ENCODE measurements at regions not wholly inside any gene's neighbourhood (a gene's known extent, or its start where the extent isn't known, plus 50 kb on each side); places are given as distances from the start of the nearest gene placed in this dataset.
A peak's percentile ranks its signal among the peaks of the same experiment; 100 is the strongest.

DNA sequence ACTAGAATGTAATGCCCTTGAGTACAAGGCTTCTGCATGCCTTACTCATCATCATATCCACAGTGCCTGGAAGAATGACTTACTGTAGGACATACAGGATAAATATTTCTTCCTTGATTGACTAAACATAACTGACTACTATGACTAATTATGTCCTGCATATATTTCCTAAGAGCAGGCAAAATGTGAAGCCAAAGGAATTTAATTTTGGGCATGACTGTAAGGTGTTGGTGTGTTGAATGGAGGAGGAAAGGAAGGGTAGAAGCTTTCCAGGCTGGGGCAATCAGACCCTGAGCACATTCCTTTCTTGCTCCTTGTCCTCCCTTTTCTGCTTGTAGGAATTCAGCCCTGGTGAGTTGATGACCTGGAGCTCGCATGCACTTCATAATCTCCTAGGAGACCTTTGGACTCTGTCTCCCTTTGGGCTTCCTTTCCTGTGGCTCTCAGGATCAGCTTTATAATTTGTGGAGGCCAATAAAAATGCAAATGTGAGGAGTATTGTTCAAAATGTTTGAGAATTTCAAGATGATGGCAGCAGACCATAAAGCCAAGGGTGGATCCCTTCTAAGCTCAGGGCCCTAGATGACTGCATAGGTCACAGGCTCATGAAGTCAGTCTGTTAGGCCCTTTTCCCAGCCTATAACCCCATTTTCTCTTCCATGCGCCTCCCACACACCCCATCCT lies 174.0 kb downstream of the HMHB1 start:
- TF ChIP-seq, protein P1, sequence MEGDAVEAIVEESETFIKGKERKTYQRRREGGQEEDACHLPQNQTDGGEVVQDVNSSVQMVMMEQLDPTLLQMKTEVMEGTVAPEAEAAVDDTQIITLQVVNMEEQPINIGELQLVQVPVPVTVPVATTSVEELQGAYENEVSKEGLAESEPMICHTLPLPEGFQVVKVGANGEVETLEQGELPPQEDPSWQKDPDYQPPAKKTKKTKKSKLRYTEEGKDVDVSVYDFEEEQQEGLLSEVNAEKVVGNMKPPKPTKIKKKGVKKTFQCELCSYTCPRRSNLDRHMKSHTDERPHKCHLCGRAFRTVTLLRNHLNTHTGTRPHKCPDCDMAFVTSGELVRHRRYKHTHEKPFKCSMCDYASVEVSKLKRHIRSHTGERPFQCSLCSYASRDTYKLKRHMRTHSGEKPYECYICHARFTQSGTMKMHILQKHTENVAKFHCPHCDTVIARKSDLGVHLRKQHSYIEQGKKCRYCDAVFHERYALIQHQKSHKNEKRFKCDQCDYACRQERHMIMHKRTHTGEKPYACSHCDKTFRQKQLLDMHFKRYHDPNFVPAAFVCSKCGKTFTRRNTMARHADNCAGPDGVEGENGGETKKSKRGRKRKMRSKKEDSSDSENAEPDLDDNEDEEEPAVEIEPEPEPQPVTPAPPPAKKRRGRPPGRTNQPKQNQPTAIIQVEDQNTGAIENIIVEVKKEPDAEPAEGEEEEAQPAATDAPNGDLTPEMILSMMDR (IDR thresholded peaks at IDR 0.05) = no peak
- TF ChIP-seq TAF1 (IDR thresholded peaks at IDR 0.05; ENCODE audit: borderline replicate concordance, low read depth, low read length) = no peak
- TF ChIP-seq JUND (IDR thresholded peaks at IDR 0.05) = peak; percentile 54; the same call in 1 of the 2 replicates
- no peak for TF ChIP-seq SMC3 (IDR thresholded peaks at IDR 0.05; ENCODE audit: low read depth, low read length)
- TF ChIP-seq, protein P2, sequence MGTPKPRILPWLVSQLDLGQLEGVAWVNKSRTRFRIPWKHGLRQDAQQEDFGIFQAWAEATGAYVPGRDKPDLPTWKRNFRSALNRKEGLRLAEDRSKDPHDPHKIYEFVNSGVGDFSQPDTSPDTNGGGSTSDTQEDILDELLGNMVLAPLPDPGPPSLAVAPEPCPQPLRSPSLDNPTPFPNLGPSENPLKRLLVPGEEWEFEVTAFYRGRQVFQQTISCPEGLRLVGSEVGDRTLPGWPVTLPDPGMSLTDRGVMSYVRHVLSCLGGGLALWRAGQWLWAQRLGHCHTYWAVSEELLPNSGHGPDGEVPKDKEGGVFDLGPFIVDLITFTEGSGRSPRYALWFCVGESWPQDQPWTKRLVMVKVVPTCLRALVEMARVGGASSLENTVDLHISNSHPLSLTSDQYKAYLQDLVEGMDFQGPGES (IDR thresholded peaks at IDR 0.05; ENCODE audit: low read depth, low read length) = no peak
